Dedifferentiated amniotic fluid mesenchymal stem cell (primary cell): ENCODE measurements at regions not wholly inside any gene's neighbourhood (a gene's known extent, or its start where the extent isn't known, plus 50 kb on each side); places are given as distances from the start of the nearest gene placed in this dataset.

Experiments
- DNase-seq: peaks from one replicate; pipeline ENCODE4 v3.0.0-alpha.2; 2016; ENCODE audit errors: extremely low spot score

DNA sequence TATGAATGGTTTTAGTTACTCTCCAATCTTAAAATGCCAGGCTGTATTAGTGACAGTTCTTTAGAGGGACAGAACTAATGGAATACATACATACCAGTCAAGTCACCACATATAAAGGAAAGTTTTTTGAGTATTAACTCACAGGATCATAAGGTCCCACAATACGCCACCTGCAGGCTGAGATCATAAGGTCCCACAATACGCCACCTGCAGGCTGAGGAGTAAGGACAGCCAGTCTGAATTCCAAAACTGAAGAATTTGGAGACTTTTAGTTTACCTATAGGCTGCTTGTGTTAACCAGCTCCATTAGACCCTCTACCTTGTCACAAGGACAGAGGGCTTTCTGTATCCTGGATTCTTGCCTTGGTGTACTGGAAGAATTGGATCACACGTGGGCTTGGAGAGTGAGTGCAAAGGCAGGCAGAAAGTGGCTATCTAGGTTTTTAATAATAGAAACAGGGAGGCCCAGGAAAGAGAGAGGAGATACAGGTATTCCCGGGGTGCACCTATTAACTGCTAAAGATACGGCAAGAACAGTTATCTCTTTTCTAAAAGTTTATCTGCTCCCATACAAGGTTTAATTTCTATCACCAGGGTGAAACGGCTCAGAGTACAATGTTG is 234.9 kb upstream of the CYRIA start:
- no peak for DNase-seq

DNA sequence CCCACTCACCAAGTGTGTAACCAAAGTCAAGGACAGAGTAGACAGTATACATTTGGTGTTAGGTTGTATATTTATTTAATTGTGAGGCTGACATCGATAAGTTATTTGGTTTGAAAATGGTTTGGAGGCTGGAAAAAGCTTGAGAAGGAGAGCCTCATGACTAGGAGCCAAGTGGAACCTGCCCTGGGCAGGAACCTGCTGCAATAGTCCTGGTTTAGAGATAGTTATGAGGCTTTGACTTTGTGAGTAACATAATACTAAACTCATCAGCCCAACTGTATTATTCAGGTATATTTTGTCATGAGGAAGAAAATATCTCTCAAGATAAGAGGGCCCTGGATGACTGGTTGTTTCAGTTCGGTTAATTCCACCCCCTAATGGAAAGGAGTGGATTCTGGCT is 234.3 kb upstream of the CYRIA start:
- no peak for DNase-seq

DNA sequence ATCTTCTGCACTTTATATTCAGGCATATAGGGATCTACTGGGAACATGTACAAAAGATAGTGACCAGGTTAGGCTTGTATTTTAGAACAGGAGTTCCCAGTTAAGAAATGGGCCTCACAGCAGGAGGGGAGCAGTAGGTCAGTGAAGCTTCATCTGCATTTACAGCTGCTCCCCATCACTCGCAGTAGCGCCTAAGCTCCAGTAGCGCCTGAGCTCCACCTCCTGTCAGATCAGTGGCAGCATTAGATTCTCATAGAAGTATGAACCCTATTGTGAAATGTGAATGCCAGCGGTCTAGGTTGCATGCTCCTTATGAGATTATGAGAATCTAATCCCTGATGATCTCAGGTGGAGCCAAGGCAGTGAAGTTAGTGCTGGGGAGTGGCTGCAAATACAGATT is 224.4 kb upstream of the CYRIA start:
- DNase-seq, result no peak

DNA sequence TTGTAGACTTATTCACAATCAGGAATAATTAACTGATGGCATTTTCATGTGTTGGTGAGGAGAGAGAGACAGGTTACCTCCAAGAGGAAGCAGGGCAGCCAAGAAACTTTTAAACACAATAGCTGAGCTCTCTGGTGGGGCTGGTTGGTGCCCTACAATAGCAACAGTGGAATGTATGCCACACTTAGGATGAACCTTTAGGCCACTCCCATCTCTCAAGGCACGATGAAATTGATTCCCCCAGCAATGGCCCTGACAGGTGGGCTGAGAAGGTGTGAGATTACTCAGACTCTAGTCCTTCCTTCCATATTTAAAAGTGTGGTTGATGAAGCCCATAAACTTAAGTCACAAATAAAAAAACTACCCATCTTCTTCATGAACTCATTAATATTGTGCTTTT is 219.4 kb upstream of the CYRIA start:
- no peak for DNase-seq

DNA sequence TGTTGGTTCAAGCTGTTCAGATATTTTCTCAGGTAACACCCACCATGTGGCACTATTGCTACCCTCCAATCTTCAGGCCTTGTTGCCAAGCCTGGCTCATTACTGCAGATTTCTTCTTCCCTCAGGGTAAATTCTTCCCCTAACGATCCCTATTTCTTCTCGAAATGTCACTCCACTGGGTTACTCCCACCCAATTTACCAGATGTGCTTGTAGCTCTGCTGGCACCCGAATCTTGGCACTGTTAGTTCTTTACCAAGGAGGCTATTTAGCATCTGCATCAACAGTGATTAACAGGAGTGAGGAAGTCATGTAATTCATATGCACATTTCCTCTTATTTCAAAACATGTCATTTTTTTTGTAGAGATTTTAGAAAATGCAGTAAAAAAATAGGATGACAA is 217.1 kb upstream of the CYRIA start:
- DNase-seq, result no peak

DNA sequence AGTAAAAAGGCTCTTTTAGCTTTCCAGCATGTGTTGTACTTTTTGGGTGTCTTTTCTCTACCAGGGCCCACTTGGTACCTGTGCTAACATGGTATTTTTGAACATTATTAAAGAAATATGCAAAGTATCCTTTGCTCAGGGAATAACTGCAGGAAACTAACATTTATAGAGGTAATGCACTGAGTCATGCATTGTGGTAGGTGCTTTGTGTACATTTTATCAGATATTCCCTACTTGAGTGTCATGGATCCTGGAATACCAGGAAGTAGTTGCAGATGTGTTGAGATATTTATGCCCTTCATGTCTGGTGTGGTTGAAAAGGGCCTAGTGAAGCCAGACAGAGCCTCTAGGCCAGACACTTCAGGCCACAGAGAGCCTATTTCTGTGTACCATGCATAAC is 215.5 kb upstream of the CYRIA start:
- no peak for DNase-seq

DNA sequence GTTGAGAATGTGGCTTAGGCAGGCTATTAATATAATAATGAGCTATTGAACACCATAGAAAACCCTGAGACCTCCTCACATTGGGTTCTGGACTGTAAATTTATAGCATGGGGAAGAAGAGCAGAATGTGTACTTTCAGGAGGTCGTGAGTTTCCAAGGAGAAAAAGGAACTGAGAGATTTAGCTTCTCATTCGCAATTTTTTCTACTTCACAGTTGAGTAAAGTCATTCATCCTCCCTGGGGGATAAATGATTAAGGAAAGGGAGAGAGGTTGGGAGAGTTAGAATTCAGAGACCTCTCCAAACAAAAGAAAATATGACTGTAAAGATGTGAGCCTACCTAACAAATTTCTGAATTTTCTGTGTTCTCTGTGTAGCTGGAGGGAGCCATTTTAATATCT is 205.8 kb upstream of the CYRIA start:
- no peak for DNase-seq

DNA sequence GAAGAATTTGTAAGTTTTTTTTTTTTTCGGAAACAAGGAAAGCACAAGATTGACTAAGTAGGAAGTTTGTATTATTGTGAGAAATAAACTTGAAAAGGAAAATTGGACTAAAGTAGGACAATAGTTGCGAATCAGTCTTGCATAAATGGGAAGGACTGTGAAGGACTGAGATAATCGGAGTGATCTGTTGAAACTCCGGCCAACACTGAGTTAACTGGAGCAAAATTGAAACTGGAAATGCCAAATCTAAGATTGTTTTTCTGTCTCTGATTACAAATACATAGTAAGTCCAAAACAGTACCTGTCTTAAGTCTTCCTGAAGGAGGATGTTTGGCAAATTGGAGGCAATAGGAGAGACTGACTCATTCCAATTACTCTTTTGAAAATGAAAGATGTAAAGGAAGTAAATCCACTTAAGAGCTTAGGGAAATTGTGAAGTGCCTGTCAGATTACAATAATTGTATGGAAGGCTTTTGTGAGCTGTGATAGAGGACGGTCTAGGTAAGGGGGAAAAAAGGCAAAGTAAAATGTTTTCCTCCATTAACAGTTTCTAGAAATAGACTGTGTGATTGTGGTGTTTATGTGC is 204.9 kb upstream of the CYRIA start:
- DNase-seq, result no peak

DNA sequence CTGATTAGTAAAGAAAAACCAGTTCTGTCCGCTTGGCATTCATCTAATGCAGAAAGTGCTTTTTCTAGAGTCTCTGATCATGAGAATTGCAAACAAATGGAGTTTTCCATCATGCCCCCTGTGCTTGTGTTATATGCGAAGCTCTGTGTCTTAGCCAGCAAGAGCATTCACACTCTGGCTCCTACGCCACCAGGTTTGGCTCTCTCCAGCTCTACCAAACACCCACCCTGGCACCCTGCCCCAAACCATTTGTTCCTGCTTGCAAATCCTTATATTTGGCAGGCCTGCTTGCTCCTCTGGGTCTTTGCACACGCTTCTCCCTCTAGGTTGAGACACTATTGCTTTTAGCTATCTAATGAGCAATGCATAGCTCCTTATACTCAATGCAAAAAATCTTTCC is 204.1 kb upstream of the CYRIA start:
- DNase-seq, result no peak

DNA sequence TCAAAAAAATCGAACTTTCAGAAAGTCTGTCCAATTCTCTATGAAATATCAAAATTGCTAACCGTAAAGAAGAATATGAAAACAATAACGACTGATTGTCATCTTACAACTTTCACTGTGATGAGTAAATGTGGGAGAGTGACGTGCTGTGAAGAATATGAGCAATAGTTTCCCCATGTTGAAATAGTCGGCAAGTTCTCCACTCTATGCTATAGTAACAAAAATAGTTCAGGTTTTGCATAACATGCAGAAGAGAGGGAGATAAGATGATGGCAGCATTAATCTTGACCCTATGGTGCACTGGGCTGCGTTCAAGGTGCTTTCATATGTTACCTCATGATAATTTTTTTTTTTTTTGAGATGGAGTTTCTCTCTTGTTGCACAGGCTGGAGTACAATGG is 196.8 kb upstream of the CYRIA start:
- no peak for DNase-seq

DNA sequence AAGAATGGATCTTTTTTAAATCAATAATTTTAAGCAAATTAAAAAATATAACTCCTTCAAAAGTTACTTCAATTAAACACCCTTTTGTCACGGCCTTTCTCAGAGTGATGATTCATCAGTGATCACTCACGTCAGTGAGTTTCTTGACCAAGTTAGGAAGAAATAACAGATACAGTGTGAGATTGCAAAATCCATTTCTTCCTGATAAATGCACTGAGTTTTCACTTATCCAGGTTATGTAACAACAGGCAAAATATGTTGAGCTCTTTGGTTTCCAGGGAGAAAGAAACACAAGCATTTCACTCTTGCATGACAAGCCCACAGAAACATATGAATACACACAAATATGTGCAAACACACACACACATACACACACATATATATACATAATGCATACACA is 195.9 kb upstream of the CYRIA start:
- DNase-seq, result no peak

DNA sequence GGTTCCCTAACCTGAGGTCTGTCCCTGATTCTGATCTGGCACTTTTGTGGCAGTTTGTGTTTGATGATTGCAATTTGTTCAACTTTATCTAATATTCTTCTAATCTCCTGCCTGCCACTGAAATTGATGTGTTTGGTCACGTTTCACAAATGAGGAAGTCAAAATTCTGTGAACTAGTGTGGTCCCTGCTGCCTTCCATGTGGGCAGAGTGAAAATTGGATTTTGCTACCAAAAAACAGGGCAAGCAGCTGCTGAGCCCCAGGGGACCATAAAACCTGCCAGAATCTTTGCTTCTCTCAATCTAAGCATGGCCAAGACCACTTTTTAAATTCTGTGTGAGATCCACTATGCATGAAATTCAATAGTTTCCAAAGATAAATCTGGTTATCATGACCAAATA is 195.5 kb upstream of the CYRIA start:
- no peak for DNase-seq

DNA sequence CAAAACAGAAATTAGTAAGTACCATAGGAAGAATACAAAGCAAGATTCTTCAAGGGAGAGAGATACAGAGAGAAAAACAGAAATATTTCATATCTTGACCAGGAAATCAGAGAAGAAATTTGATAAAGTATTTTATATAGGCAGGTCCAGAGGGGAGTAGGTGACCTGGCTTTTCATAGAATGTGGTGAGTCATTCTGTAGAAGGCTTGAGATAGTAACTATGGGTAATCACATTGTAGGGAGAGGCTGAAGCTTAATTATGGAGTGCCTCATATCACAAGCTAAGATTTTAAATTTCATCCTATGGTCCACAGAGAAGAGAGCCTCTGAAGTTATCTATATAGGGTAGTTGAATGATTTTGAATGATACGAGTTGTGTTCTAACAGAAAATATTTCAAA is 195.0 kb upstream of the CYRIA start:
- no peak for DNase-seq

DNA sequence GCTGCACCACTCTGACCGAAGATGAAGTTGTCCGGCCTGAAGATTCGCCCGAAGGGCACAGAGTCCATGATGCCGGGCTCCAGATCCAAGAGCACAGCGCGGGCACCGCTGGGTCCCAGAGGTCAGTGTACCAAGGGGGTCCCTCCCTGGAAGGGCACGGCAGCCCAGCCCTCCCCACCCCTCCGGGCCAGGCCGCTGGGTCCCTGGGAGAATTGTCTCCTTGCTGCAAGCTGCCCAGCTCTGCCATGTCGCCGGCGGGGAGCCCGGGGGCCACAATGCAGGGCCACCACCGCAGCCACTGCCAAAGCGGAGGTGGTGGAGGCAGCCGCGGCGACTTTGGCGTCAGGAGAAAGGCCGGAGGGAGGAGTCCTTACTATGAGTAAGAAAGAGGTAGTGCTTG is 189.5 kb upstream of the CYRIA start:
- DNase-seq, result no peak

DNA sequence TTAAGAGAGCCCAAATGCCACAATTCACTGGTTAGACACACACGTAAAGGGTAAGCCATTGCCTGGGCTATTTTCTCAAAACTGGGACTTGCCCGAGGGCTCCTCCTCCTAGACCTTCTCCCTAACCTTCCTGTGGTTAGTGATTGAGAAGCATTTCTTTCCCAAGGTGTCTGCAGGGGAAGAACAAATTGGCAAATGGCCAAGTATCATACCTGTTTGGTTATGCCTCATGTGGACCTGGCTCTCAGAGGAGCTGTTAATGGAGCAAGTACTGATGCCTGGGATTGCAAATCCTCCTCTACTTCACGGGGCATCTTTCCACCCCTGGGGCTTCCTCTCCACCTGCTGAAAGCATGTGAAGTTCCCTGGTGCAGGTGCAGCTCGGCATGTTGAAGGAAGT is 187.5 kb upstream of the CYRIA start:
- no peak for DNase-seq

DNA sequence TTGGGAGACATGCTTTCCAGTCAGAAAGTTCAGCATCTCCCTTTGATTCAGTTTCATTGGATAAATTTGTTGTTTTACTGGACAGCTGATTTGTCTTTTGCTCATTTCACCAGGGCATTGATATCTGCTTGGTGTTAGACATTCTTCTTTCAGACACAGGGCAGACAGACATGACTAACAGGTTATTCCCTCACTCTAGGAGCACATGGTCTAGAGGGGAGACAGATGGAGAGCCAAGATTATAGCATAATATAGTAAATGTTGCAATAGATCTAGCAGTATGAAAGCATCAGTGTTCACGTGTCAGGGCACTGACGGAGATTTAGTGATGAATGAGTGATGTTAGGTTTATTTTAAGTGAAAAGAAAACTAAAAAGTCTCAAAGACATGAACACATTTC is 187.0 kb upstream of the CYRIA start:
- DNase-seq, result no peak

DNA sequence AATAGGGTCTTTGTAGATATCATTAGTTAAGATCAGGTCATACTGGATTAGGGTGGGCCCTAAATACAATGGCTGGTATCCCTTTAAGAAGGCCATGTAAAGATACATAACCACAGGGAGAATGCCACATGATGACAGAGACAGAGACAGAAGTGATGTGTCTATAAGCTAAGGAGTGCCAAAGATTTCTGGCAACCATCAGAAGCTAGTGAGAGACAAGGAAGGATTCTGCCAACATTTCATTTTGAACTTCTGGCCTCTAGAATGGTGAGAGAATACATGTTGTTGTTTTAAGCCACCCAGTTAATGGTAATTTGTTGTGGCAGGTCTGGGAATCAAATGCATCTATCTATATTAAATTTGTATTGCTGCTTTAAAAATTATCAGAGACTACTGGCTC is 185.5 kb upstream of the CYRIA start:
- no peak for DNase-seq

DNA sequence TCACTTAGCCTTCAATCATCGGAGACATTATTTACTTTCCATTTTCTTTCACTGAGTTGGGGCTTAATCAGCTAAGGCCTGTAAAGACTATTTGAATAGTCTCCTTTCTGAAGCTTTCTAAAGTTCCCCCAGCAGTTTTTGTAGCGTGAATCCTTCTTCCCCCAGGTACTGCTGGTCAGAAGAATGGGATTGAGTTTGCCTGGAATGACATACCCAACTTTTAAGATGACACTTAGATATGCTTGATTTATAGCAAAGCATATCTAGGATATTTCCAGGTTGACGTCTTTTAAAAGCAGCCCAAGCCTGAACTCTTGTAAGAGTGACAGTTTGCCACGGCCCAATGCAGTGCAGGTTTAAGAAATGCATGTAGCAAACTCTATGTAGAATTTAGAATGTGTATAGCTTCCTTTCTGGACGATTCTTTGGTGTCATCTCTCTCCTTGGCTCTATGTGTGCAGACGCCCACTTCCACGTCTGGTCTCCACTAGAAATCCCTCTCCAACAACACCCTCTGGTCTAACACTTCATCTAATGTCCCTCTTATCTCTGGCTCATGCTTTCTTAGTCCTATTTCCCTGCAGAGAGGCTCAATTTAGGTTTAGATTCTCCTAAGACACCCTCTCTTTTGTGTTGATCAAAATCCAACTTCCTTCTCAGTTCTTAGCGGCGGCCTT is 175.0 kb upstream of the CYRIA start:
- no peak for DNase-seq

DNA sequence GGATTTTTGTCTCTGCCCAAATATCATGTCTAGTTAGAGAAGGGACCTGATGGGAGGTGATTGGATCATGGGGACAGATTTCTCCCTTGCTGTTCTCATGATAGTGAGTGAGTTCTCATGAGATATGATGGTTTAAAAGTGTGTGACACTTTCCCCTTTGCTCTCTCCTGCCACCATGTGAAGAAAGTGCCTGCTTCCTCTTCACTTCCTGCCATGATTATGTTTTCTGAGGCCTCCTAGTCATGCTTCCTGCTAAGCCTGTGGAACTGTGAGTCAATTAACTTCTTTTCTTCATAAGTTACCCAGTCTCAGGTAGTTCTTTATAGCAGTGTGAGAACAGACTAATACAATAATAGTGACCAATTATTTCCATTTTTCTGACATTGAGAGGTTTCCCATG is 167.3 kb upstream of the CYRIA start:
- no peak for DNase-seq

DNA sequence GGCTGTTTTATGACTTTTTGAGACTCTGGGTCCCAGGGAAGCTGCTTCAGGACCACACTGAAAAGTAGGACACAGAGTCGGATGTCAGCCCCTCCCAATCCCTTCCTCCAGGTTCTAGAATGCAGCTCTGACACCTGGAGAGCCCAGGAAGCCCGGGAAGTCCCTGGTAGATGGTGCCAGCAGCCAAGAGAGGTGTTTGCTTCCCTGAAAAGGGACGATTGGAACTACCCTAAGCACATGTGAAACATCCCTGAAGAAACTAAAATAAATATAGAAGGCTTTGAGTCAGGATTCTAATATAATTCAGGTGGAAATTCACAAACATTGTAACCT is 163.2 kb upstream of the CYRIA start:
- DNase-seq, result no peak

DNA sequence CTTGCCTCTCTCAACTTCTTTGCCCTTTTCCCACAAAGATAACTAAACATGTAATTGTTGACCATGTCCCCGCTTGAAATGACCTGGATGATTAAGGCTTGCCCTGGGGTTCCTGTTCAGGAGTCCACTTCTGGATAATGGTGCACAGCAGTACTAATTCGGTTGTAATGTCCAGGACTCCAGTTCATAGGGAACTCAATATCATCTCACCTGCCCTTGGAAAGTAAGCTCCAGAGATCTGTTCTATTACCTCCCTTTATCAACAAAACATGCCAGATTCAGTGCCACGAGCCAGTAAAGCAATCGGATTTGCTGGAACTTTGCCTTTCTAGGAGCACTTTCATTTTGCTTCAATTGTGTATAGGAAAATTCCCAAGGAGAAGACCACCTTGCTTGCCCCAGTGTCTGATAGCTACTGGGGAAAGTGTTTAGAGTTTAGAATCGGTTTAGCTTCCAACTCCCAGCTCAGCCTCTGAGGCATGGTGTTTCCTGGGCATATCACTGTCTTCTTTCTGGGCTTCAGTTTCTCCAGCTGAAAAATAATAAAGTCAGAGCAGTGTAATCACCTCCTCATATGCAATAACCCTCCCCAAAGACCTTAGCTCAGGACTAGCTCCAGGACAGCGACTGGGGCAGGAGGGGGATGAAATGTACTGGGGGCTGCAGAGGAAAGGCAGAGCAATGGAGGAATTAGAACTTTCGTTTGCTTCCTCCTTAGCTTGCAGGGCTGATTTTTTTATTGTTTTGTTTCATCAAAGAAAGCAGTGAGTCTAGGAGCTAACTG is 162.6 kb upstream of the CYRIA start:
- DNase-seq, result no peak

DNA sequence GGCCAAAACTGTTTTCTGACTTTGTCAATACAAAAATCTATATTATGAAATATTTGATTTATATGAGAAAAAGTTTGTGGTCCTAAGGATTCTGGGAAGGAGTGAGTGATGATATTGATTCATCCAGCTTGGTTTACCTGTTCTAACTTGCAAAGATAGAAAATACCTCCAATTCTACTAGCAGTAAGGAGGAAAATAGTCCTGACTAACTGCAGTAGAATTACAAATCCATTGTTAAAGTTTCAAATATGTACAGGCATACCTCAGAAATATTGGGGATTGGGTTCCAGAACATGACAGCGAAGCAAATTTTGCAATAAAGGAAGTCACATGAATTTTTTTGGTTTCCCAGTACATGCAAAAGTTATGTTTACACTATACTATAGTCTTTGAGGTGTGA is 158.8 kb upstream of the CYRIA start:
- DNase-seq, result no peak

DNA sequence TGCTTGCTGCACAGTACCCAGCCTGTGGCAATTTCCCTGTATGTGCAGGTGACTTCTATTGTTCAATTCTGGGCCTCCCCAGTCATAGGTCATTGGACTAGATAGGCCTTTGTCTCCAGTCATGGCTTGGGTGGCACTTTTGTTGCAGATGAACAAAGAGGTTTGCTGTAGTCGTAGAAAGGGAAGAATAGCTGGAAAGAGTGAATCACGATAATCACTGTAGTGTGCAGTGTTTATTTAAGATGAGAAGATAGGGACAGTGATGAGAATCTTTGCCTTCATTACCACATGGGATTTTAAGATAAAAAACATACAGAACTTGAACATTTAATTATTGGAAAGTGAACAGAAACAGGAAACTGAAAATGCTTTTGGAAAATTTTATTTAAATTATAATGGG is 156.1 kb upstream of the CYRIA start:
- DNase-seq, result no peak
